Mesothelial cell of epicardium (in vitro differentiated cells): ENCODE measurements at regions not wholly inside any gene's neighbourhood (a gene's known extent, or its start where the extent isn't known, plus 50 kb on each side); places are given as distances from the start of the nearest gene placed in this dataset.

Experiments used
- DNase-seq, 2 experiments: peaks; one replicate each; pipeline ENCODE4 v3.0.0; 2021; ENCODE audit warnings: low spot score in 2 of 2; ENCODE audit not compliant: unreplicated experiment in 2 of 2
- H3K27ac Mint-ChIP-seq: 2 replicates; pipeline ENCODE4 v1.8.0; 2021; ENCODE audit warnings: mixed read lengths
- H3K27me3 Mint-ChIP-seq: 2 replicates; pipeline ENCODE4 v1.8.0; 2021; ENCODE audit warnings: low read depth, mixed read lengths
- H3K36me3 Mint-ChIP-seq: 2 replicates; pipeline ENCODE4 v1.8.0; 2021; ENCODE audit warnings: mixed read lengths
- H3K4me1 Mint-ChIP-seq: 2 replicates; pipeline ENCODE4 v1.8.0; 2021; ENCODE audit warnings: mixed read lengths
- H3K4me3 Mint-ChIP-seq: 2 replicates; pipeline ENCODE4 v1.8.0; 2021; ENCODE audit warnings: mild to moderate bottlenecking, moderate library complexity, mixed read lengths
- H3K9me3 Mint-ChIP-seq: 2 replicates; pipeline ENCODE4 v1.8.0; 2021; ENCODE audit warnings: mixed read lengths
- TF ChIP-seq, protein P1 (sequence below): fragments of 200-600 bp; sonication (generic); IDR thresholded peaks from one replicate; pipeline ENCODE4 v1.5.0; 2021; ENCODE audit warnings: antibody characterized with exemption; ENCODE audit not compliant: unreplicated experiment

DNA sequence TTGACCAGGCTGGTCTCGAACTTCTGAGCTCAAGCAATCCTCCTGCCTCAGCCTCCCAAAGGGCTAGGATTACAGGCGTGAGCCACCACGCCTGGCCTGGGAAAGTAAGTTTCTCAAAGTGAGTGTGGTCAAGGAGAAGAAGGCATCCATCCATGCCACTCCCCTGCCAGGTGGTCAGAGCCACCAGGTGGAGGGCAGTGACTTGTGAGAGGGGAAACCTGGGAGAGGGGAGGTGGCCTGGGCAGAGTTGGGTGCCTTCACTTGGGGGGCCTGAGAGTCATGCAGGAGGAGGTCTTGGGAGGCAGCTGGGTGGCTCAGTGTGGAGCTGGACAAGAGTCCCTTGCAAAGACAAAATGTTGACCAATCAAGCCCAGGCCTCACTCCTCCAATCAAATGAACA is 470.0 kb downstream of the MATN1 start:
- H3K27ac Mint-ChIP-seq, result no peak overlapping the region
- TF ChIP-seq, protein P1, sequence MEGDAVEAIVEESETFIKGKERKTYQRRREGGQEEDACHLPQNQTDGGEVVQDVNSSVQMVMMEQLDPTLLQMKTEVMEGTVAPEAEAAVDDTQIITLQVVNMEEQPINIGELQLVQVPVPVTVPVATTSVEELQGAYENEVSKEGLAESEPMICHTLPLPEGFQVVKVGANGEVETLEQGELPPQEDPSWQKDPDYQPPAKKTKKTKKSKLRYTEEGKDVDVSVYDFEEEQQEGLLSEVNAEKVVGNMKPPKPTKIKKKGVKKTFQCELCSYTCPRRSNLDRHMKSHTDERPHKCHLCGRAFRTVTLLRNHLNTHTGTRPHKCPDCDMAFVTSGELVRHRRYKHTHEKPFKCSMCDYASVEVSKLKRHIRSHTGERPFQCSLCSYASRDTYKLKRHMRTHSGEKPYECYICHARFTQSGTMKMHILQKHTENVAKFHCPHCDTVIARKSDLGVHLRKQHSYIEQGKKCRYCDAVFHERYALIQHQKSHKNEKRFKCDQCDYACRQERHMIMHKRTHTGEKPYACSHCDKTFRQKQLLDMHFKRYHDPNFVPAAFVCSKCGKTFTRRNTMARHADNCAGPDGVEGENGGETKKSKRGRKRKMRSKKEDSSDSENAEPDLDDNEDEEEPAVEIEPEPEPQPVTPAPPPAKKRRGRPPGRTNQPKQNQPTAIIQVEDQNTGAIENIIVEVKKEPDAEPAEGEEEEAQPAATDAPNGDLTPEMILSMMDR, result no peak
- H3K36me3 Mint-ChIP-seq, result no peaks in the 10 kb centered on the region
- H3K9me3 Mint-ChIP-seq, result no peaks in the 10 kb centered on the region
- H3K4me3 Mint-ChIP-seq, result no peak overlapping the region
- H3K27me3 Mint-ChIP-seq, result peaks cover 64% of the 10 kb centered on the region
- peaks cover 5% of the 10 kb centered on the region for H3K4me1 Mint-ChIP-seq
- no peak for DNase-seq

DNA sequence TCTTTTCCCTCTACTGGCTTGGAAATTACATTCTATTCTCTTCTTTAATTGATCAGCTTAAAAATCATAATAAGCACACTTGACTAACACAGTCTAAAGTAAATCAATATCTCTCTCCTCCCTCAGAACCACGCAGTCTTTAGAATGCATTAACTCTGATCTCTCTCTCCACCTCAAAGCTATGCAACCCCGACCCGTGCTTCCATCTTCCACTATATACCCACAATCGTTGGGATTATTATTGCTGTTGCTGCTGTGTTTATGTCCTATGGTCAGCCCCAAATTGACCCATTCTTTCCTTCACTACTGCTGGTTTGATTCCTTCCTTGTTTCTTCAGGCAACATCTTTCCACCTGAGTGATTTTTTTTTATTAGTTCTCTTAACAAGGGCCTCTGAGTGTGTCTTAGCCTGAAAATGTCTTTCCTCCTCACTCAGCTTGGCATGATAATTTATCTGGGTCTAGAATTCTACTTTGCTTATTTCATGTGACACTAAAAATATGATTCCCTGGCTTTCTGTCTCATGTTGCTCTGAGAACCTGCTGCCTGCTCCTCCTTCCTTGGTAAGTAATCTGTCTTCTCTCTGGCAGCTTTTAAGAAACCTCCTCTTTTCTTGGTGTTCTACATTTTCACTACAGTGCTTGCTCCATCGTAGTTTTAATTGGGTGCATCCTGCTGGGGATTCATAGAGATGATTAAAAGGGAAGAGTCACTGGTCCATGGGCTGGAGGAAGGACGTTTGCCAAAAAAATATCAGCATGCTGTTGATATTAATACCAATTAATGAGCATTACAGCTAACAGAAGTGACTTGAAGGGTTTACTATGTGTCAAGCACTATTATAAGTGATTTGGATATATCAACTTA is 472.2 kb downstream of the MATN1 start:
- H3K27me3 Mint-ChIP-seq, result peaks cover 69% of the 10 kb centered on the region
- peaks cover 5% of the 10 kb centered on the region for H3K4me1 Mint-ChIP-seq
- TF ChIP-seq, protein P1, result no peak
- no peak overlapping the region for H3K27ac Mint-ChIP-seq
- DNase-seq, result no peak
- no peak overlapping the region for H3K4me3 Mint-ChIP-seq
- no peaks in the 10 kb centered on the region for H3K9me3 Mint-ChIP-seq
- no peaks in the 10 kb centered on the region for H3K36me3 Mint-ChIP-seq

DNA sequence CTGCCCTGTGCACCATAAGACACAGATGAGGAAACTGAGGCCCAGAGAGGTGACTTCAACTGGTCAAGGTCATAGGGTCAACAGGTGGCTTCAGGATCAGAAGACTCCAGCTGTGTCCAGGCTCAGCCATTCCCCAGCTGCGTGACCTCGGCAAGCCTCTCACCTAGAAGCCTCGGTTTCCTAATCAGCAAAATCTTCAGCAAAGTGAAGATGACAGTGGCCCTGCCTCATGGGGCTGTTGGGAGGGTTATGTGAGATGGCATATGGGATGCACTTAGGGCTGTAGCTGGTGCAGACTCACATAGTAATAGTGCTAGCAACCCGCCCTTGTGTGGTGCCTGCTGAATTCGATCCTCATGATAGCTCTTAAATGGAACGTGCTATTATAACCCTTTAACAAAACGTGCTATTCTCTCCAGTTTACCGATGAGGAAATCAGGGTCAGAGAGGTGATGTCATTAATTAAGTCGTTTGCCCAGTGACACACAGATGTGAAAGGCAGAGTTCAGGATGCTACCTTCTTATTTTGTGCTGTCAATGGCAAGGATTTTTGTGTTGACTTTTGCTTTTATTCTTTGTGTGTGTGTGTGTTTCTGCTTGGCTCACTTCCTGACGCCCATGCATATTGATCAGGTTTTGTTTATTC is 472.9 kb downstream of the MATN1 start:
- H3K4me1 Mint-ChIP-seq, result peaks cover 5% of the 10 kb centered on the region
- no peak for DNase-seq
- peaks cover 67% of the 10 kb centered on the region for H3K27me3 Mint-ChIP-seq

DNA sequence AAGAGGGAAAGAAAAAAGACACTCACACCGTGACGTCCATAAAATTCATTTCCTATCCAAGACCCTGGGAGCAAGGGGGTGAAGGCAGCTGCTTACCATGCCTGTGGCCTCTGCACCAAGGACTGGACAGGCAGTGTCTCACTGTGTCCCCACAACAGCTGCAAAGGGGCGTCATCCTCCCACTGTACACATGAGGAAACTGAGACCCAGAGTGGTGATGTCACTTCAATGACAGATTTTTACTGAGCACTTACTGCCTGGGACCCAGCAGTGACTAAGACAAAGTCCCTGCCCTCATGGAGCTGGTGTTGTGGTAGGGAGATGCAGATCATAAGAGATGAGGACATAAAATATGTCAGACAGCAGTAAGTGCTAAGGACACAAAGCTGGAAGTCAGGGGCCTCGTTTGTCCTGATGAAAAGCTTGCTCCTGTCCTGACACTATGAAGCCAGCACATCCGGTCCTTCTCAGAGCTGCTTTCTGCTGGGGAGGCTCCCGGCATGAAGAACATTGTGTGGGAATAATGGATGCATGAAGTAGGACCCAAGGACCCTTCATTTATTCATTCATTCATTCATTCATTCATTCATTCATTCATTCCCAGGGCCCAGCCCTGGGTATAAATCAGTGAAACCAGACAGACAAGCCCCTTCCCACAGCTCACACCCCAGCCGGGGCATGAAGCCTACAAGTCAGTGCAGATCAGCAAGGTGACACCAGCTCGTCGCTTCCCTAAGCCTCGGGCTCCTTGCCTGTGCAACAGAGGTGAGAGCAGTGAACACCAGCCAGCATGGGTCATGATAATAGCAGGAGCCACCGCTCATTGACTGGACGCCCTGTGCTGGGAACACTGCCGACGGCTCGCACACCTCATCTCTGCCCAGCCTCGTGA is 473.7 kb downstream of the MATN1 start:
- Mint-ChIP-seq H3K4me1 (peaks cover 5% of the 10 kb centered on the region), H3K27ac (no peak overlapping the region), H3K9me3 (no peaks in the 10 kb centered on the region), H3K4me3 (no peak overlapping the region), H3K36me3 (no peaks in the 10 kb centered on the region), H3K27me3 (peaks cover 61% of the 10 kb centered on the region)
- no peak for DNase-seq
- TF ChIP-seq, protein P1, result no peak

More for the DNA sequence above, 472.9 kb downstream of the MATN1 start:
- TF ChIP-seq, protein P1, result no peak
- H3K4me3 Mint-ChIP-seq, result no peak overlapping the region
- no peaks in the 10 kb centered on the region for H3K9me3 Mint-ChIP-seq
- no peaks in the 10 kb centered on the region for H3K36me3 Mint-ChIP-seq
- no peak overlapping the region for H3K27ac Mint-ChIP-seq

DNA sequence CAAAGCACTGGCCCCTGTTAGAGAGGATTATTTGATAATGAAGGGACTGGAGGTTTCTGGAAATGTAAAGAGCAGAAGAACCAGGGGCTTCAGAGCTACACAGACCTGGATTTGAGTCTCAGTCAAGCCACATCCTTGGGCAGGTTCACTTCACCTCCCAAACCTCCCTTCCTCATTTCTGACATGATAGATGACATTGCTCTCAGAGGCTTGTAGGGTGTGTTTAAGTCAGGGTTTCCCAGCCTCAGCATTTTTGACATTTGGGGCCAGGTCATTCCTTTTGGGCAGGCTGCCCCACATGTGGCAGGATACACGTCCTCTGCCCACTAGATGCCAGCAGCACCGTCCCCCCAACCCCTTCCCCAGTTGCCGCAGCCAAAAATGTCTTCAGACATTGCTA is 474.6 kb downstream of the MATN1 start:
- TF ChIP-seq, protein P1, result no peak
- peaks cover 5% of the 10 kb centered on the region for H3K4me1 Mint-ChIP-seq
- no peak overlapping the region for H3K27ac Mint-ChIP-seq
- no peaks in the 10 kb centered on the region for H3K36me3 Mint-ChIP-seq
- H3K4me3 Mint-ChIP-seq, result no peak overlapping the region
- no peaks in the 10 kb centered on the region for H3K9me3 Mint-ChIP-seq
- H3K27me3 Mint-ChIP-seq, result peaks cover 65% of the 10 kb centered on the region
- no peak for DNase-seq
